Right ventricle myocardium inferior (tissue), 1 donor: ENCODE measurements at regions not wholly inside any gene's neighbourhood (a gene's known extent, or its start where the extent isn't known, plus 50 kb on each side); places are given as distances from the start of the nearest gene placed in this dataset.
"Not testable (repeated sequence)": the region's sequence is repeated elsewhere in the genome, so short reads cannot be mapped to it uniquely, and the experiment has no call there.

ENCODE experiments used
- ATAC-seq: fragments of 200-7000 bp; cut with Tn5 transposase; one replicate; pipeline ENCODE4 v1.9.1; 2020; ENCODE audit warnings: mild to moderate bottlenecking, moderate library complexity
- DNase-seq: peaks from one replicate; pipeline ENCODE4 v3.0.0; 2021; ENCODE audit errors: missing footprints
- intact Hi-C: fragments of 100-400 bp; cut with DNase I; formaldehyde crosslinking; loops from one replicate; pipeline ENCODE4 v1.11.0; 2022
- donor health status: DM: no; HTN: yes; CAD: no; lungs with severe emphysema.

DNA sequence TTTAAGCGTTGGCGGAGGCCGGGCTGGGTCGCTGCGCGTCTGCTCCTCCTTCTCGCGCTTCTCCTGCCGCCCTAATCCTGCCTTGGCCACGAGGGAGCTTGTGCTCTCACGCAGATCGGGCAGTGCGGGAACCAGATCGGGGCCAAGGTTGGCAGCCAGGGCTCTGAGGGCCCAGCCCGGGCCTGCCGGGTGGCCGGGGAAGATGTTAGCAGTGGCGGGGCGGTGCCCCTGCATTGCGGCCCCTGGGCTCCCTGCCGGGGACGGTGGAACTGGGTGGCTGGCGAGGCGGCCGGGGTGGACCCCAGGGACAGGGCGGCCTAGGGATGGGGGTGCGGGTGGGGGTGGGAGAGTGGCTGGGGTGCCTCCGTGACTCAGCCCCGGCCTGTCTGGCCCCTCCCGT, 297.4 kb downstream of the CACNA1B start:
- DNase-seq, ATAC-seq, intact Hi-C loops: not testable (repeated sequence)

DNA sequence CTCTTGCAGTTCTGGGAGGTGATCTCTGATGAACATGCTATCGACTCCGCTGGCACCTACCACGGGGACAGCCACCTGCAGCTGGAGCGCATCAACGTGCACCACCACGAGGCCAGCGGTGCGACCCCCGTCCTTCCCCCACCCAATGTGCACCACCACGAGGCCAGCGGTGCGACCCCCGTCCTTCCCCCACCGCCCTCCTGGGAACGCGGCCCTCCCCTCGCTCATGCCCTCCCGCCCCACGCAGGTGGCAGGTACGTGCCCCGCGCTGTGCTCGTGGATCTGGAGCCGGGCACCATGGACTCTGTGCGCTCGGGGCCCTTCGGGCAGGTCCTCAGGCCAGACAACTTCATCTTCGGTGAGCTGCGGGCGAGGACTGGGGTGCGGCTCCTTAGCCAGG, 297.8 kb downstream of the CACNA1B start:
- DNase-seq, ATAC-seq, intact Hi-C loops: not testable (repeated sequence)

DNA sequence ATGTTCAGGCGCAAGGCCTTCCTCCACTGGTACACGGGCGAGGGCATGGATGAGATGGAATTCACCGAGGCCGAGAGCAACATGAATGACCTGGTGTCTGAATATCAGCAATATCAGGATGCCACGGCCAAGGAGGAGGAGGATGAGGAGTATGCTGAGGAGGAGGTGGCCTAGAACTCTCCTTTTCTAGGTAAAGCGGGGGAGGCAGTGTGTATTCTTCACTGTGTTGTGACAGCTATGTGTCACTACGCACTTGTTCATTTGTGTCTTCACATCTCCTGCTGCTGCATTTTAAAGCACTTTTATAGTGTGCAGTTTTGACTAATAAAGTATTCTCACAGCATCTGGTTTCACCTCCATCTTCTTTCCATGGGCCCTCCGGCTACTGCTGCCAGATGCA, 299.5 kb downstream of the CACNA1B start:
- intact Hi-C loops, DNase-seq, ATAC-seq: not testable (repeated sequence)

DNA sequence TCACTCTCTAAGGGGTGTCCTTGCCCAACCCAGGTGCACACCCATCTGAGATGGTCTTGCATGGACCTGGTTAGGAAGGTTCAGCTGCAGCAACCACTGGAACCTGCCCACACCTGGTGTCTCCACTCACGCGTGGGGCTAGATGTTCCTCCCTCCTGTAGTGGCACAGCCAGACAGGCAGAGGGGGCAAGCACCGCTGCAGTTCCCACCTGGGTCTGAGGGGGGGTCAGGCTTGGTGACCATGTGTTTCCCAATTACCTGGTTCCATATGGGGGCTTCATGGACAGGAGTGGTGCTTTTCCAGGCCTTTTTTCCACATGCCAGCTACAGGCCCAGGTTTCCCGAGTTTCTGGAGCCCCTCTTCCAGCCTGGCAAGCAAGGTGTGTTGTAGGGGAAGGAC, 301.4 kb downstream of the CACNA1B start:
- intact Hi-C loops, ATAC-seq, DNase-seq: not testable (repeated sequence)

GRCh38 chr9:138179671-138180070, 302.1 kb downstream of the CACNA1B start:
- DNase-seq: not testable (repeated sequence)

DNA sequence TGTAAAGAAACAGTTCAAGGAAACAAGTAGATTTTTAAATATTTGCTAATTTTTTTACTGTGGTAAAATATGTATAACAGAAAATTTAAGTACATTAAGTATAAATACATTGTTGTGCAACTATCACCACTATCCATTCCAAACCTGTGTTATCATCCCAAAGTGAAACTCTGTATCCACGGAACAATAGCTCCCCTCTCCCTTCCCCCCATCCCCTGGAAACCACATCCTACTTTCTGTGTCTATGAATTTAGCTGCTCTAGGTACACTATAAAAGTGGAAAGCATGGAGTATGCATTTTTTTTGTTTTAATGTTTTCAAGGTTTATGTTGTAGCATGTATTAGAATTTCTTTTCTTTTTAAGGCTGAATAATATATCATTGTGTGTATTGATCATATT, 304.4 kb downstream of the CACNA1B start:
- DNase-seq, ATAC-seq, intact Hi-C loops: not testable (repeated sequence)

More at GRCh38 chr9:138179671-138180070, 302.1 kb downstream of the CACNA1B start:
- ATAC-seq, intact Hi-C loops: not testable (repeated sequence)

DNA sequence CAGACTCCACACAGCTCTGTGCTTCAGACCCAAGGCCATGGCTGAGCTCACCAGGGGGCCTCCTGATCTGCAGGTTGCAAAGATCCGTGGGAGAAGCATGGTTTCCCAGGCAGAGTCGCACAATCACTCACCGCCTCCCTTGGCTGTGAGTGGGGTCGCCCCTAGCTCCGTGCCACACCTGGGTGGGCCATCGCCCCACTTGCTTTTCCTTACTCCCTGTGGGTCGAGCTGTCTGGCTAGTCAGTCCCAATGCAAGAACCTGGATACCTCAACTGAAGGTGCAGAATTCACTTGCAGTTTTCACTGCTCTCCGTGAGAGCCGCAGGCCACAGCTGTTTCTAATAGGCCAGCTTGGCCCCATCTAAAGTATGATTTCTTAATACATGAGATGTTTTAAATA, 319.6 kb downstream of the CACNA1B start:
- DNase-seq, intact Hi-C loops, ATAC-seq: not testable (repeated sequence)

GRCh38 chr9:138198963-138199362, 321.4 kb downstream of the CACNA1B start:
- DNase-seq, intact Hi-C loops, ATAC-seq: not testable (repeated sequence)

GRCh38 chr9:138199917-138200316, 322.3 kb downstream of the CACNA1B start:
- DNase-seq, intact Hi-C loops, ATAC-seq: not testable (repeated sequence)

GRCh38 chr9:138200481-138201142, 323.0 kb downstream of the CACNA1B start:
- ATAC-seq, intact Hi-C loops, DNase-seq: not testable (repeated sequence)

- ATAC-seq, DNase-seq, intact Hi-C loops: not testable (repeated sequence)
These were observed 323.7 kb downstream of the CACNA1B start for GRCh38 chr9:138201167-138201889.

- intact Hi-C loops, ATAC-seq, DNase-seq: not testable (repeated sequence)
These were observed 324.5 kb downstream of the CACNA1B start for GRCh38 chr9:138202043-138202442.

- DNase-seq, intact Hi-C loops: not testable (repeated sequence)
- peak; percentile 41 for ATAC-seq
These were observed 325.7 kb downstream of the CACNA1B start for GRCh38 chr9:138203304-138203703.

- intact Hi-C loops, ATAC-seq, DNase-seq: not testable (repeated sequence)
These were observed 326.3 kb downstream of the CACNA1B start for GRCh38 chr9:138203872-138204271.

DNA sequence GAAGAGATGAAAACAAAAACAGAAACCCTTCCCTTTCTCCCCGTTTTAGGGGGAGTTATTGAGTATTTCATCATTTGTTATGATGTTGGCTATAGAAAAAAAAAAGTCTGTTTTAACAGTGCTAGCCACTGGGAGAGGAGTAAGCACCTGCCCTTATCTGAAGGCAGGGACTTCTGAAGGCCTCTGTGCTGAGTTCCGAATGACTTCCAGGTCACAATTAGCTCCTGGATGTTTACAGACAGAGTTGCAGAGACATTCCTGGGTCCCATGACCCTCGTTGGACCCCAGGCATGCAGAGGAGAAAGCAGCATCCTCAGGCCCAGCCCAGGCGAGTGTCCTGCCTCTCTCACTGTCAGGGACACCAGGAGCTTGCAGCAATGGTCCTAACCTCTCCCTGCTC, 328.5 kb downstream of the CACNA1B start:
- ATAC-seq, DNase-seq, intact Hi-C loops: not testable (repeated sequence)

GRCh38 chr9:138207300-138208179, 330.0 kb downstream of the CACNA1B start:
- intact Hi-C loops, ATAC-seq, DNase-seq: not testable (repeated sequence)

GRCh38 chr9:138209071-138209644, 331.6 kb downstream of the CACNA1B start:
- peak; percentile 21 for ATAC-seq
- DNase-seq, intact Hi-C loops: not testable (repeated sequence)

DNA sequence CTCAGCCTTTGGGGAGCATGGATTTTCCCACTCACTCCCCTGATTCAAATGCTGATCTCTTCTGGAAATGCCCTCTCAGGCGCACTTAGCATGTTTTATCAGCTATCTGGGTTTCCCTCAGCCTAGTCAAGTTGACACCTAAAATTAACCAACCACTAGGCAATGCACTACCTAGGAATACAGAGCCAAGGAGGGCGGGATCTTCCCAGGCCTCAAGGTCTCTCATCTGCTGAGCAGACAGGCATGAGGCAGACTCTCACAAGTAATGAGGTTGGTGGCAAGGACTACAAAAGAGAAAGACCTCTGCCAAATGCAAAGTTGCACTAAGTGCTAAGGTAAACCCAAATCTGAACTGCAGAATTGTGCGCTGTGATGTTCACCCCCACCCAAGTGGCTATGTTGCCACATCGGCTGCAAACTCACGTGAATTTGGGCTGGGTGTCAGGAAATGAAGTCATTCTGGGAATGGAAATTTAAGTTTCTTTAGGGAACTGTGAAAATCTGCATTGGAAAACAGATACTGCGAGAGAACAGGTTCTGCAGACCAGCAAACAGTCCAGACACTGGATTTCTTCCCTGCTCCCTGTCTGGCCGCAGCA, 332.9 kb downstream of the CACNA1B start:
- intact Hi-C loops, DNase-seq, ATAC-seq: not testable (repeated sequence)
